ENCODE measurements at regions not wholly inside any gene's neighbourhood (a gene's known extent, or its start where the extent isn't known, plus 50 kb on each side); places are given as distances from the start of the nearest gene placed in this dataset.

- TF ChIP-seq CTCF (IDR thresholded peaks at IDR 0.05): no peak
- no peak for TF ChIP-seq EP300 (IDR thresholded peaks at IDR 0.05)
- no peak for TF ChIP-seq POLR2AphosphoS5 (IDR thresholded peaks at IDR 0.05)
- TF ChIP-seq POLR2A (IDR thresholded peaks at IDR 0.05): no peak
Observed at GRCh38 chr14:66066981-66067776, 419.0 kb upstream of the CCDC196 start.
